ENCODE measurements at regions not wholly inside any gene's neighbourhood (a gene's known extent, or its start where the extent isn't known, plus 50 kb on each side); places are given as distances from the start of the nearest gene placed in this dataset.
"Not testable (repeated sequence)": the region's sequence is repeated elsewhere in the genome, so short reads cannot be mapped to it uniquely, and the experiment has no call there.

GRCh38 chr19:34871911-34872310 is 54.8 kb upstream of the ZNF30 start:
- not testable (repeated sequence) for DNase-seq (ENCODE audit: low spot score)

DNA sequence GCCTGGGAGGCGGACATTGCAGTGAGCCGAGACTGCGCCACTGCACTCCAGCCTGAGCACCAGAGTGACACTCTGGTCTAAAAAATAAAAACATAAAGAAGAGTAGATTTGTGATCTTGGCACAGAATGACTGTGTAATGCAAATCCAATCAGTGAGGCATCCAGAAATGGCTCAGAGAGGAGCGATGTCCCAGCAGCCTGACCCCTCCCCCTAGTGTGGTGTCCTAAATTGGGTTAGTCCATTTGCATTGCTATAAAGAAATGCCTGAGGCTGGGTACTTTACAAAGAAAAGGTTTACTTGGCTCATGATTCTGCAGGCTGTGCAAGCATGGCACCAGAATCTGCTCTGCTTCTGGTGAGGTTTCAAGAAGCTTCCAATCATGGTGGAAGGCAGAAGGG is 59.1 kb upstream of the ZNF30 start:
- no peak for DNase-seq (ENCODE audit: low spot score)

DNA sequence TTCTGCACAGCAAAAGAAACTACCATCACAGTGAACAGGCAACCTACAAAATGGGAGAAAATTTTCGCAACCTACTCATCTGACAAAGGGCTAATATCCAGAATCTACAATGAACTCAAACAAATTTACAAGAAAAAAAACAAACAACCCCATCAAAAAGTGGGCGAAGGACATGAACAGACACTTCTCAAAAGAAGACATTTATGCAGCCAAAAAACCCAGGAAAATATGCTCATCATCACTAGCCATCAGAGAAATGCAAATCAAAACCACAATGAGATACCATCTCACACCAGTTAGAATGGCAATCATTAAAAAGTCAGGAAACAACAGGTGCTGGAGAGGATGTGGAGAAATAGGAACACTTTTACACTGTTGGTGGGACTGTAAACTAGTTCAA is 61.5 kb upstream of the ZNF30 start:
- not testable (repeated sequence) for DNase-seq (ENCODE audit: low spot score)

DNA sequence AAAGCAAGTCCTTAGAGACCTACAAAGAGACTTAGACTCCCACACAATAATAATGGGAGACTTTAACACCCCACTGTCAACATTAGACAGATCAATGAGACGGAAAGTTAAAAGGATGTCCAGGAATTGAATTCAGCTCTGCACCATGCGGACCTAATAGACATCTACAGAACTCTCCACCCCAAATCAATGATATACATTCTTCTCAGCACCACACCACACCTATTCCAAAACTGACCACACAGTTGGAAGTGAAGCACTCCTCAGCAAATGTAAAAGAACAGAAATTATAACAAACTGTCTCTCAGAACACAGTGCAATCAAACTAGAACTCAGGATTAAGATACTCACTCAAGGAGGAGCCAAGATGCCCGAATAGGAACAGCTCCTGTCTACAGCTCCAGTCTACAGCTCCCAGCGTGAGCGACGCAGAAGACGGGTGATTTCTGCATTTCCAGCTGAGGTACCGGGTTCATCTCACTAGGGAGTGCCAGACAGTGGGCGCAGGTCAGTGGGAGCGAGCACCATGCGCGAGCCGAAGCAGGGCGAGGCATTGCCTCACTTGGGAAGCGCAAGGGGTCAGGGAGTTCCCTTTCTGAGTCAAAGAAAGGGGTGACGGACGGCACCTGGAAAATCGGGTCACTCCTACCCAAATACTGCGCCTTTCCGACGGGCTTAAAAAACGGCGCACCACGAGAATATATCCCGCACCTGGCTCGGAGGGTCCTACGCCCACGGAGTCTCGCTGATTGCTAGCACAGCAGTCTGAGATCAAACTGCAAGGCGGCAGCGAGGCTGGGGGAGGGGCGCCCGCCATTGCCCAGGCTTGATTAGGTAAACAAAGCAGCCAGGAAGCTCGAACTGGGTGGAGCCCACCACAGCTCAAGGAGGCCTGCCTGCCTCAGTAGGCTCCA is 66.6 kb upstream of the ZNF30 start:
- DNase-seq (ENCODE audit: low spot score): not testable (repeated sequence)

GRCh38 chr19:34859325-34859724 is 67.4 kb upstream of the ZNF30 start:
- not testable (repeated sequence) for DNase-seq (ENCODE audit: low spot score)

DNA sequence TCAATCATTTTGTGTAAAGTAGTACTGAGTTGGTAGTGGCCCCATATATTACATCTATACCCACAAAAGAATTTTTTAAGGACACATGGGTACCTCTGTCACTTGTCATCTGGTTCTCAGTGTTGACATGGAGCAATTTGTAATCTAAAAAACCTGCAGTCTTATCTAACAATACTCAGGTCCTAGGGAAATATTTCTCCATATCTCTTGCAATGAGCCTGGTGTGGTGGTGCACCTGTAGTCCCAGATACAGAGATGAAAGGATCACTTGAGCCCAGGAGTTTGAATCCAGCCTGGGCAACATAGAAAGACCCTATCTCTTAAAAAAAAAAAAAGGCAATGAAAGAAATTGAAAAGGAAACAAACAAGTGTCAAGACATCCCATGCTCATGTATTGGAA is 70.7 kb upstream of the ZNF30 start:
- DNase-seq (ENCODE audit: low spot score): no peak

DNA sequence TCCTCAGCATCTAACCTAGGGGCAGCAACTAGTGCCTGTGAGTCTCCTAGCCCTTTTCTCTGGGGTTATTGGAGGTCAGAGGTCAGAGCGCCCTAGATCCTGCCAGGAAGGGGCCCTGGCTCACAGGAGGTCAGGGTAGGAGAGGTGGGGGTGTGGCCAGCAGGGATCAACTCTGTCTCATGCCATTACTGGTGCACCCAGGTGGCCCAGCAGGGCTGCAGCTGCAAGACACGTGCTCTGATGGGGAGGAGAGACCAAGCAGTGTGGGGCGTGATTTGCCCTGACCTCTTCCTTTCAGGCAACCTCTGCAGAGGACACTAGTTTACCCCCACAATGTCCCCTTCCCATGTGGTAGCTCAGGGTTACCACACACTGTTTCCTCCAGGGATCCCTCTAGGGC is 73.3 kb upstream of the ZNF30 start:
- no peak for DNase-seq (ENCODE audit: low spot score)

- DNase-seq (ENCODE audit: low spot score): no peak
Measured at GRCh38 chr19:34852669-34853068, 74.0 kb upstream of the ZNF30 start.

DNA sequence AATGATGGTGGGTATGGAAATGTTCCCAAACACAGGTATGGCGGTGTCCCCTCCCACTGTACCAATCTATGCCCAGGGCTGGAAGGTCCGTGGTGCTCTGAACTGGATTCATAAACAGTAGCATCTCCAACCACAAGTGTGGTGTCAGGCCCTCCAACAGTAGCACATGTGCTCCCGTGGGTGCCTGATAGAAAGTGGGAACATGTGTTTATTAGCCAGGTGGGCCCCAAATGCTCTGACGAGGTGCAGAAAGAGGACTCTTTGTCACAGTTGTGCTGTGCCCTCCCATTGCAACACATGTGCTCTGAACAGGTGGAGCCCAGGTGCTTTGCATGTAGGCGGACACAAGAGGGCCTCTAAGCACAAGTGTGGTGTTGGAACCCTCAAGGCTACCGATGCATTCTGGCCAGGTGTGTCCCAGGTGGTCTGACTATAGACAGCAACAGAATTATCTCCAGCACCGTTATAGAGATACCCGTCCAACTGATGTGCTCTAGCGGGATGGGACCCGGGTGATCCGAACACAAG is 75.4 kb upstream of the ZNF30 start:
- DNase-seq (ENCODE audit: low spot score): no peak

- DNase-seq (ENCODE audit: low spot score): no peak
Measured at GRCh38 chr19:34847393-34847792, 74.4 kb upstream of the ZNF599 start.

- DNase-seq (ENCODE audit: low spot score): no peak
Measured at GRCh38 chr19:34844277-34844676, 71.3 kb upstream of the ZNF599 start.

DNA sequence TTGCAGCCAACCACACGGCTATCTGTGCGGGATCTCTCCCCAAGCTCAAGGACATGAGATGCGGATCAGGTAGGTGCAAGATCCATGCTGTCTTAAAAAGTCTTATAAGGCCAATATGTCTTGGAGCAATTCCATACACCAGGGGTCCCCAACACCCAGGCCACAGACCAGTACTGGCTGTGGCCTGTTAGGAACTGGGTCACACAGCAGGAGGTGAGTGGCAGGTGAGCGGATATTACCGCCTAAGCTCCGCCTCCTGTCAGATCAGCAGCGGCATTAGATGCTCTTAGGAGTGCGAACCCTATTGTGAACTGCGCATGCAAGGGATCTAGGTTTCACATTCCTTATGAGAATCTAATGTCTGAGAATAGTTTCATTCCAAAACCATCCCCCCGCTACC is 68.8 kb upstream of the ZNF599 start:
- no peak for DNase-seq (ENCODE audit: low spot score)

GRCh38 chr19:34838753-34839431 is 65.9 kb upstream of the ZNF599 start:
- DNase-seq (ENCODE audit: low spot score): no peak

DNA sequence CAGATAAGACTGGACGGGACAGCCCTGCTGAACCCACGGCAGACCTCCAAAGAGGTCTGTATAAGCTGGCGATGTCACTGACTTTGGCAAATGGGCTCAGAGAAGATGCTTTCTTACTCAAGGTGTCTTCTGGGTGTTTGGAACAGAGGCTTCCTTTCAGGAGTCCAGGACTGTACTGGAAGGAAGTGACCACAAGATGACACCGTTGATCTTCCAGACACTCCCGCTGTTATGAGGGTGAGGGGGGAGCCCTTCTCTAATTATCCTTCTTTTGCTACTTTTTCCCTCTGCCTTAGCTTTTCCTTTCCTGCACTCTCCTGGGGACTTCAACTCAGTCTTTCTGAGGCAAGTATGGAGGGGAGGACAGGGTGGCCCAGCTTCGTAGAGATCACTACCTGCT is 65.2 kb upstream of the ZNF599 start:
- DNase-seq (ENCODE audit: low spot score): no peak

- DNase-seq (ENCODE audit: low spot score): peak; percentile 15
Measured at GRCh38 chr19:34837262-34837661, 64.2 kb upstream of the ZNF599 start.

- no peak for DNase-seq (ENCODE audit: low spot score)
Measured at GRCh38 chr19:34835631-34836351, 62.8 kb upstream of the ZNF599 start.

- DNase-seq (ENCODE audit: low spot score): no peak
Measured at GRCh38 chr19:34834472-34835061, 61.6 kb upstream of the ZNF599 start.

DNA sequence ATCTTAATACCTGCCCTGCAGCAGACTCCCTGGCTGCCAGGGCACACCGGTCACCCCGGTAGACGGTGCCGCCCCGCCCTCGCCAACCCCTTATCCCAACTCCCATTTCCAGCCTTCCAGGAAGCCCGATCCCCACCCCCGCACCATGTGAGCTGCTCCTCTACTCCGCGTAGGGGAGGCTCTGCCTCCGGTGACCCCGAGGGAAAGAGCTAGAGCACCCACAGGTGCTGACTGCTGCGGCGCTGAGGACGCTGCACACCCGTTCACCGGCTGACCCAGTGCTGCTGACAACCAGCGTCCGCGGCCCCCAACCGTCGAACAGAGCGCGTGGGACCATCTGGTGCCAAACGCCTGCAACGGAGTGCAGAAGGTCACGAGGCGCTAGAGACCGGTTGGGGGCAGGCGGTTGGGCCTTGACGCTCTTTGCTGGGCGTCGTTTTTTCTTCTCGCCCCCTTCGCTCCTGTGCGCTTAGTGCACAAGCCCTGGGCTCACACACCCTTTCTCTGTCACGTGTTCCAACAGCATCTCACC is 59.6 kb upstream of the ZNF599 start:
- no peak for DNase-seq (ENCODE audit: low spot score)

DNA sequence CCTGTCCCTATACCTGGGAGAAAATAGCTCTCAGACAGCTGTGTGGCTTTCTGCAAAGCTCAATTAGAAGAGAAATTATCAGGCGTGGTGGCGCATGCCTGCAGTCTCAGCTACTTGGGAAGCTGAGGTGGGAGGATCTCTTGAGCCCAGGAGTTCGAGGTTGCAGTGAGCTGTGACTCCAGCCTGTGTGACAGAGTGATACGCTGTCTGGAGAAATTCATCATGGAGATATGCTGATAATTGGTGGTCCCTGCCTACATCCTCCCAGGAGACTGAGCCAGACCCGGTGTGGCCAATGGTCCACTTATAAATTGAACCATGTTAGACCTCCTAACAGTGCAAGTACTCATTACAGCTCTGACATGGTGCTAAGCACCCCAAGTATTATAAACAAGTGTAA is 58.7 kb upstream of the ZNF599 start:
- no peak for DNase-seq (ENCODE audit: low spot score)

DNA sequence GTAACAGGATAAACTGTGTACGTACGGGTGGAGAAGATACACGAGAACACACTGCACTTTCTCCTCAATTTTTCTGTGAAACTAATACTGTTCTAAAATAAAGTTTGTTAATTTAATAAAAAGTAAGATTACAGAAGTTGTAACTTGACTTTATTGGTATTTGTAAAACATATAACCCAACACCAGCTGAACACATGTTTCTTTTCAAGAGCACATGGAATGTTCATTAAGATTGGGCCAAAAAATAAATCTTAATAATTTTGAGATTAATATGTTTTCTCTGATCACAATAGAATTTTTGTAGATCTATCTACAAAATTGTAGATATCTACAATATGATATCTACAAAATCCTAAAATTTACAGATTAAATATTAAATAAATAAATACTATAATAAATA is 55.1 kb upstream of the ZNF599 start:
- DNase-seq (ENCODE audit: low spot score): no peak

GRCh38 chr19:34825212-34825611 is 52.2 kb upstream of the ZNF599 start:
- no peak for DNase-seq (ENCODE audit: low spot score)

DNA sequence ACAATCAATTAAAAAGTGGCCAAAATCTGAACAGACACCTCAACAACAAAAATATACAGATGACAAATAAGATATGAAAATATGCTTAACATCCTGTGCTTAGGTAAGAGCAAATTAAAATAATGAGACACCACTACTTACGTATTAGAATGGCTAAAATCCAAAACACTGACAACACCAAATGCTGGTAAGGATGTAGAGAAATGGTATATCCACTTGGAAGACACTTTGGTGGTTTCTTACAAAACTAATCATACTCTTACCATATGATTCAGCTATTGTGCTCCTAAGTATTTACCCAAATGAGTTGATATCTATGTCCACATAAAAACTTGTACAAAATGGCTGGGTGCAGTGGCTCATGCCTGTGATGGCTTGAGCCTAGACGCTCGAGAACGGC is 51.7 kb upstream of the ZNF599 start:
- DNase-seq (ENCODE audit: low spot score): no peak
